HG02884 (cell line): ENCODE measurements at regions not wholly inside any gene's neighbourhood (a gene's known extent, or its start where the extent isn't known, plus 50 kb on each side); places are given as distances from the start of the nearest gene placed in this dataset.
"Not testable (repeated sequence)": the region's sequence is repeated elsewhere in the genome, so short reads cannot be mapped to it uniquely, and the experiment has no call there.

Experiments
- ATAC-seq: cut with Tn5 transposase; IDR thresholded peaks from one replicate; pipeline ENCODE4 v1.9.1; 2021; ENCODE audit warnings: mild to moderate bottlenecking, moderate library complexity; ENCODE audit not compliant: unreplicated experiment

- no peak for ATAC-seq
Observed at GRCh38 chr14:100416921-100417860, 94.1 kb downstream of the SLC25A47 start.

GRCh38 chr14:100419856-100420255 is 96.7 kb downstream of the SLC25A47 start:
- ATAC-seq: no peak

- ATAC-seq: no peak
Observed at GRCh38 chr14:100421756-100422470, 98.8 kb downstream of the SLC25A47 start.

- no peak for ATAC-seq
Observed at GRCh38 chr14:100422556-100423316, 99.6 kb downstream of the SLC25A47 start.

GRCh38 chr14:100423317-100424010 is 100.3 kb downstream of the SLC25A47 start:
- ATAC-seq: no peak

- no peak for ATAC-seq
Observed at GRCh38 chr14:100424504-100425428, 101.6 kb downstream of the SLC25A47 start.

GRCh38 chr14:100425429-100425827 is 102.3 kb downstream of the SLC25A47 start:
- ATAC-seq: no peak

GRCh38 chr14:100426314-100426713 is 103.2 kb downstream of the SLC25A47 start:
- no peak for ATAC-seq

GRCh38 chr14:100427166-100427565 is 104.0 kb downstream of the SLC25A47 start:
- no peak for ATAC-seq

- ATAC-seq: no peak
Observed at GRCh38 chr14:100428727-100429126, 105.6 kb downstream of the SLC25A47 start.

GRCh38 chr14:100429537-100429936 is 106.4 kb downstream of the SLC25A47 start:
- no peak for ATAC-seq

GRCh38 chr14:100430571-100430970 is 107.4 kb downstream of the SLC25A47 start:
- no peak for ATAC-seq

- ATAC-seq: not testable (repeated sequence)
Observed at GRCh38 chr14:100431461-100431860, 108.3 kb downstream of the SLC25A47 start.

GRCh38 chr14:100432652-100433427 is 109.7 kb downstream of the SLC25A47 start:
- no peak for ATAC-seq

GRCh38 chr14:100433428-100433814 is 110.3 kb downstream of the SLC25A47 start:
- no peak for ATAC-seq

GRCh38 chr14:100434033-100434601 is 111.0 kb downstream of the SLC25A47 start:
- no peak for ATAC-seq

- ATAC-seq: no peak
Observed at GRCh38 chr14:100434911-100435438, 111.8 kb downstream of the SLC25A47 start.

GRCh38 chr14:100435459-100435858 is 112.3 kb downstream of the SLC25A47 start:
- no peak for ATAC-seq
